ENCODE measurements at regions not wholly inside any gene's neighbourhood (a gene's known extent, or its start where the extent isn't known, plus 50 kb on each side); places are given as distances from the start of the nearest gene placed in this dataset.
"Not testable (repeated sequence)": the region's sequence is repeated elsewhere in the genome, so short reads cannot be mapped to it uniquely, and the experiment has no call there.

GRCh38 chr6:82419132-82419581, 55.5 kb downstream of the TPBG start:
- DNase-seq = no peak

DNA sequence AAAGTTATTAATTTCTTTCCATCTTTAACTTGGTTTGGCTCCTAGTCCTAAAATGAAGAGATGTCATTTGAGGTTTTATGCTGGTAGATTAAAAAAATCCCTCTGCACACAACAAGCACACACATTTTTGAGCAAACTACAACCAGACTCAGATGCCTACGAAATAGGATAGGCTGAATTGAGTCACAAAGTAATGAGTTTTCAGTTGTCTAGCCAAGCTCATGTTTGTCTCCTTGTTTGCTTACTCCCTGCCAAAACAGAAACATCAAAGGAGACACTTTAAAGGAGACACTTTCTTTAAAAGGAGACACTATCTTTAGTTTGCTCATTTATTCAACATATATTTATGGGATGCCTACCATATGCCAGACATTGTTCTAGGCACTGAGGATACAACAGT, 56.2 kb downstream of the TPBG start:
- no peak for DNase-seq

DNA sequence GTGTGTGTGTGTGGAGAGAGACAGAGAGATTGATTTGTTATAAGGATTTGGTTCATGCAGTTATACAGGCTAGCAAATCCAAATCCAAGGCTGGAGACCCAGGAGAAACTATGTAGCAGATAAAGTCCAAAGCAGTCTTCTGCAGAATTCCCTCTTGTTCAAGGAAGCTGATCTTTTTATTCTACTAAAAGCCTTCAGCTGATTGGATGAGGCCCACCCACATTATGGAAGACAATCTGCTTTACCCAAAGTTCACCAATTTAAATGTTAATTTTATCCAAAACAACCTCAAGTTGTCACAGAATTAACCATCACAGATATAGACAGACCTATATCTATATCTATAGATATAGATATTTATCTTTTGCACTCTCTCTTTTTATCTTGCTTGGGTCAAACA, 67.0 kb downstream of the TPBG start:
- DNase-seq = no peak

- no peak for DNase-seq
These were observed 73.1 kb downstream of the TPBG start for GRCh38 chr6:82436740-82437139.

- DNase-seq = no peak
These were observed 74.1 kb downstream of the TPBG start for GRCh38 chr6:82437701-82438100.

DNA sequence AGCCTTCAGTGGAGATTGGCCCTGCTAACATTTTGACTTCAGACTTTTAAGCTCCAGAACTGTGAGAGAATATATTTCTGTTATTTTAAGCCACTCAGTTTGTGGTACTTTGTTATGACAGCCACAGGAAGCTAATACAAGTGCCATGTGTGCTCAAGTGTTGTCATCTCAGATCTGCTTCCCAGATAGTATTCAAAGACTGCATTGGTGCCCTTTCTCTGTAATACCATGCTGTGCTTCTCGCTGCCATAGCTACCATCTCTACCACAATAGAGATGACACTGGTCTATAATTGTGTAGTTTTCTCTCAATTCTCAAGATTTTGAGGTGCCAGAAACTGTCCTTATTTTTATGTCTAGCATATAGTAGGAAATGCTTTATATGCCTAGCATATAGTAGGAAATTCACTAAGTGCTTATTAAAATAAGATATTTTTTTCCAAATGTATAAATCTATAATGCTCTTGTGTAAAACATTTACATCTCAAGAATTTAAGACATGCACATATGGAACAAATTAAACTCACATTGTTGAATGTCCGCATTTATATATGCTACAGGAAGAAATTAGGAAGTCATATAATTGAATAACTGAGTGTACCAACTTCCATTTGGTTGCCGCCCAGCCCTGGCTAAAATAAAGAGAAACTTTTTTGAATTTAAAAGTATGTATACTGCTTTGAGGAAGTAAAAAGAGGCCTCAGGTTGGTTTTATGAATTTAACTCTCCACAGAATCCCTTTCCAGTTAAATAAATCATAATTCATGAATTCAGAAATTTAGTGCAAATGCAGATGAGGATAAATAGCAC, 77.6 kb downstream of the TPBG start:
- no peak for DNase-seq

DNA sequence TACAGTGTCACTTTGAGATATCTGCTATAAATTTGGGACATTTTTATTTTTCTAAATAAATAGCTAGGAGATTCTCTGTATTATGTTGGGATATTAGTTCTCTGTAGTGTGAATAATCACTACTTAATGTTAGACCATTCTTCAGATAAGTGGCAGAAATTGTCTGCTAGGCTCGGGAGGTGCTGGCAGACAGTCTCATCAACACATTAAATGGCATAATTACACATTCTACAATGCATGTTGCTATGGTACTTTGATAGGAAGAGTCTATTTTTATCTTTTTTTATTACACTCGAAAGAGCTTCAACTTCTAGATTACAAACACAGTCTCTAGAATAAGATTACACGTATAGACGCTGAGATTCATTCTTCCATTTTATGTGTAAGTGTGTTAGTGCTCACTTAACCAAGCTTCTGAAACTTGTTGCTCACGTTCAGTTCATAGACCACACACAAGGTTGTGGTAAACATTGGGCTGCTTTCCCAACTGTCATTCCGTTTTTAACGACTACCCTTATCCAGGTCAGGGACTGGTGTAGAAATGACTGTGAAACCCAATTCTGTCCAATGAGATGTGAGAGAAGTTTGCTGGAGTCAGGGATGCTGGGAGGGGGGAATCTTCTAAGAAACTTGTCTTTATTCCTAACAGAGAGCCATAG, 78.6 kb downstream of the TPBG start:
- DNase-seq = no peak

GRCh38 chr6:82458147-82458546, 94.5 kb downstream of the TPBG start:
- no peak for DNase-seq

DNA sequence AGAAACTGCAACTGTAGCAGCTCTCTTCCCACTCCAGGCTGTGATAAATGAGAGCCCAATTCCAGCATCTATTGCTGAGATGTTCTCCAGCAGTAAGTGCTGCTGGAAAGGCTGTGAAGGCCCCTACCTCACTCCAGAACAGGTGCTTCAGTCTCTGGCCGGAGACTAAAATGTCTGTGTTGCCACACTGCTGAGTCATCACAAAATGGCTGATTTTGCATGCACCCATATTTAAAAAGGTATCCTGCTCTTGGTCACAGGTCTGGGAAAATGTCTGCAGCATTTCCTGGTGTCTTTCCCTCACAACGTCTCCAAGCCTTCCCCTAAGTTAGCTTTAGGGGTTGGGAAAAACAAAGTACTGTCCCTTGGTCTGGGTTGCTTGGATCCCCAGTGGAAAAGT, 95.1 kb downstream of the TPBG start:
- DNase-seq = no peak

DNA sequence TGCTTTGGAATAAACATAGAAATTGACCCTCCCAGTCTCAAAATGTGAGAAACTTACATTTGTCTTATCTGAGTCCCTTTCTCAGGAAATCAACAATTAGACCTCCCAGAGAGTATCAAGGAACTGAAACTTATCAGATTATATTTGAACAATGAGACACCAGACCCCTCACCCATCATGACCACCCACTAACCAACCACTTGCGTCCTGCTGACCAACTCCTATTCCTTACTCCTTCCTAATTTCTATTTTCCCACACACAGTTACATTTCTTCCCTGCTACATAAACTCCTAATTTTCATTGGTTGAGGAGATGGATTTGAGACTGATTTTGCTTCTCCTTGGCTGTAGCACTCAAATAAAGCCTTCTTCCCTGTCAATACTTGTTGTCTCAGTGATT, 97.9 kb downstream of the TPBG start:
- DNase-seq = no peak

DNA sequence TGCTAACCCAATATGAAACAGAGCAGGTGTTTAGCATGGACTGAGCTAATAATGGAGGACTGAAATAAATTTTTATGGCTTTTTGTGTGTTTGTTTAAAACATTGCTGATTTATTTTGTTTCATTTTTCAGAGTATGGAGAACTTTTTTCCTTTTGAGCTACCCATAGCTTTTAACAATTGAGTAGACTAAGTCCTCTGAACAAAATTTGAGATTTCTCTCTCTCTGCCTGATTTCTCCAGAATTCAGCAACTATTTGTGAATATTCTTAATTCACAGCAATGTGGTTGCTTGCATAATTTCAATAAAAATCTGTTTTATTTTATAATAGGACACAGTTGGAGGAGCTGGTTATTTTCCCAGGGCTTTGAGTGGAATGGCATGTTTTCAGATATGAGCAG, 103.7 kb downstream of the TPBG start:
- DNase-seq = no peak

- not testable (repeated sequence) for DNase-seq
These were observed 106.5 kb downstream of the TPBG start for GRCh38 chr6:82470123-82470522.

DNA sequence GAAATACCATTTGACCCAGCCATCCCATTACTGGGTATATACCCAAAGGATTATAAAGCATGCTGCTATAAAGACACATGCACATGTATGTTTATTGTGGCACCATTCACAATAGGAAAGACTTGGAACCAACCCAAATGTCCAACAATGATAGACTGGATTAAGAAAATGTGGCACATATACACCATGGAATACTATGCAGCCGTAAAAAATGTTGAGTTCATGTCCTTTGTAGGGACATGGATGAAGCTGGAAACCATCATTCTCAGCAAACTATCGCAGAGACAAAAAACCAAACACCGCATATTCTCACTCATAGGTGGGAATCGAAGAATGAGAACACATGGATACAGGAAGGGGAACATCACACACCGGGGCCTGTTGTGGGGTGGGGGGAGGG, 111.5 kb downstream of the TPBG start:
- DNase-seq = not testable (repeated sequence)

DNA sequence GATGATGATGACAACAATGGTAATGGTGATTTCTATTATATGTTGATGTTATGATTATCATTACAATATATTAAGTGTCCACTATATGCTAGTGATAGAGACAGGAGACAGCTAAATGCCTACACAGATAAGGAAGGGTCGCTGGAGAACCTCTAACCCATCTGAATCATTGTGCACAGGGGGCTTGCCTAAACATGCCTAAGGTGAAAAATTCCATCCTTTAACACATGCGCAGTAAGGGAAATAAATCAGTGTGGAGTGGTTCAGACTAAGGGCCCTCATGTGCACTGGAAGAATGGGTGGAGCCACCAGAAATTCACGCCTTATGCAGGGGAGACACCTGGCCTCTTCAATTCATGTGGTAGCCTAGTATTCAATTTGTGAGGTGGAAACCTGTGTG, 120.4 kb downstream of the TPBG start:
- no peak for DNase-seq

GRCh38 chr6:82484737-82485626, 121.4 kb downstream of the TPBG start:
- DNase-seq = no peak

DNA sequence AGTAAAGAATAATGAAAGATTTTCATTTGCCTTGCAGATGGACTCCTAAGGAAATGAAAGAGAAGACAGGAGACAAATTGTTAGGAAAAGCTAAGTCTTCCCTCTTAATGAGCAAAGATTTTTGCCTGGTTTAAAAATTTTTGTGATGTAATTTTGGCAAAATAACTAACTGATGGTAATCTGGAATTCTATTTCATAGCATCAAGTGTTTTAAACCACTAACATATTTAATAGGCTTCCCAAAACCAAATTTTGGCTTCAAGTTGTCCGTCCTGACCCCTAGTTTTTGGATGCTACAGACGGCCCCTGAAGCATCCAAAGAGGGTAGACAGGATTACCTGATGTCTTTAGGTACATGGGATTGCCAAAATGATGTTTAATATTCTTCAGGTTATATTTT, 124.3 kb downstream of the TPBG start:
- no peak for DNase-seq

- DNase-seq = no peak
These were observed 124.8 kb downstream of the TPBG start for GRCh38 chr6:82488403-82488802.

DNA sequence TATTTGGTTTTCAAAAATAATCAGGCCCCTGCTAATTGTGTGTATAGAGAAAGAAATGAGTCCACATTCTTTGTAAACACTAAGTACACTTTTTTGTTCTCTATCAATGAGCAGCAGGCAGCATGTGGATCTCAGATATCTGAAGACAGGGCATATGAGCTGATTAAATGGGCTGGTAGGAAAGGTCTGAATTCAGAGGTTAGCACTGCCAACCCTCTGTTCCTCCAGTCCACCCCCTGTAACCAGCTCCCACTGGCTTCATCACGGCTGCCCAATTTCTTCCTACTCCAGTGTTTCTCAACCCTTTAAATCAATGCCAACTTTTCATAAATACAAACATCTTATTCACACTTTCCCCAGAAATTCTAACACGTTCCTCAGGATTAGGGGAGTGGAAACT, 128.5 kb downstream of the TPBG start:
- no peak for DNase-seq

DNA sequence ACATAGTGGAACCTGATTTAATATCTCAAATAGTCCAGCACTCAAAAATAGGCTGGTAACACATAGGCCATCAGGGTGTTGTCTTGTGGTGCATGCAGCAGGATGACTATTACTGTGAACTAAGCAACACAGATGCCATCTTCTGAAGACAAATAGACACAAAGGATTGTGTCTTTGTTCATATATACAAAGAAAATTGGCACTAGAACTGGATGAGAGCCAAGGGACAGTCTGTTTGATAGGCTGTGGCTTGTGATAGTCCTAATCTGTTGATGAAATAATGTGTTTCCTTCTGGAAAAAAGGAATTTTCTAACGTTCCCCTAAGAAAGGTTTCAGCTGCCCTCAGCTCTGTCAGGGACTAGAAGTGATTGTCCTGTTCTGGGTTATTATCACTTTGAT, 129.8 kb downstream of the TPBG start:
- no peak for DNase-seq

- no peak for DNase-seq
These were observed 130.8 kb downstream of the TPBG start for GRCh38 chr6:82494367-82494766.

- DNase-seq = not testable (repeated sequence)
These were observed 138.3 kb downstream of the TPBG start for GRCh38 chr6:82501901-82502300.

GRCh38 chr6:82506526-82506925, 142.9 kb downstream of the TPBG start:
- no peak for DNase-seq

GRCh38 chr6:82507112-82507511, 143.5 kb downstream of the TPBG start:
- no peak for DNase-seq

DNA sequence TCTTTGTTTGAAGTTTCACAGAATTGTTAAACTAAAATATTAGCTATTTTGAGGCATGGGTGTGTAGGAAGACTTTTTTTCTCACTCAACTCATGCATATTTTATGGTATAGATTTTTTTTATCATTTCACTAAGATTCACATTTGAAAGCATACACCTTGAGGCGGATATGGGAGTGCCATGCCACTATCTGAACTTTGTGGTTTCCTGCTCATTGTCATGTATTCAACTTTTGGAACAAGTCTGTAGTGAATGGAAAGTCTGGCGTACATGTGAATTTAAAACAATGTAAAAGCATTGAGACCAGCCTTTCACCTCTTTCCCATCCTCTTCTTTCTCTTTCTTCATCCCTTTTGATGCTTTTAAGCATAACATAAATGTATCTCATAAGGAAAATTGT, 147.9 kb downstream of the TPBG start:
- no peak for DNase-seq

Data from NCI-H226 (cell line).